ENCODE measurements at regions not wholly inside any gene's neighbourhood (a gene's known extent, or its start where the extent isn't known, plus 50 kb on each side); places are given as distances from the start of the nearest gene placed in this dataset.

DNA sequence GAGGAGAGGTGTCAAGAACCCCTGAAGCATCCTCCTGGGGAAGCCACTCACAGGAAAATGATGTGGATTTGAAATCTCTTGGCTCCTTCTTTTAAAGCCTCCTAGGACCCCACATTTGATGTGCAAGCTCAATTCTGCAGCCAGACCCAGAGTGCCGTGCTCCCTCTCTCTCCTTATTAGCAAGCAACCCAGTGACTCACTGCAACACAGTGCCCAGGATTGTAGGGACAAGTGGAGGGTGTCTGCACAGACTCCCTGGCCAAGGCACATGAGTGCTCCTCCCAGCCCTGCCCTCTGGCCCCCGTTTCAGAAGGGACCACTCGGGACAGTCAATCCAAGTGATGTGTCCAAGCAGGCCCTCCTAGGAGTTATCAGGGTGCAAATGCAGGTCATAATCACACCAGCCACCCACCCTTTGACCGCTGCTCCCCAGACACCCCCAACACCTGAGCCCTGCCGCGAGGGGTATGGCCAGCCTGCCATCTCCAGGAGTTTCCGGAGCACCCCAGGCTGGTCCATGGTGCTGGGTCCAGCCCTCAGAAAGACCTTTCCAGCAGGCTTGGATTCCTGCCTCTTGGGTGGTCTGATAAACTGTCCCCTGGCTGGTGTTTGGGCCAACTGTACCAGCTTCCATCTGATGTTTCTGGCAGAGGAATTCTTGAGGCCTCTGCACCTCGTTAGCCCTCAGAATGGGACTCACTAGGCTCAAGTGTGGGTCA, 54.5 kb upstream of the CXCL12 start (continued):
- no peak for TF ChIP-seq POLR2AphosphoS2 (IDR thresholded peaks at IDR 0.05; ENCODE audit: low read length)
- TF ChIP-seq ZNF3 (CRISPR knock-in tag; IDR thresholded peaks at IDR 0.05), result no peak

GRCh38 chr10:44439958-44440244, 55.0 kb upstream of the CXCL12 start:
- ChIA-PET POLR2A (no interaction called here), CTCF (ENCODE audit: low intra/inter-chr PET ratio) (no interaction called here)
- no peak overlapping the region for H3K4me2 ChIP-seq (ENCODE audit: insufficient read depth, low read length)
- intact Hi-C loops (cut with micrococcal nuclease), result no loop called here
- no peak overlapping the region for H3K27ac ChIP-seq (ENCODE audit: extremely low read depth, low read depth, low read length)
- no peak for ATAC-seq
- H3K36me3 ChIP-seq (ENCODE audit: control insufficient read depth, insufficient read depth, low read length), result no peaks in the 10 kb centered on the region
- no peak for FAIRE-seq
- H3K79me2 ChIP-seq (ENCODE audit: control insufficient read depth, insufficient read depth, low read length), result no peaks in the 10 kb centered on the region
- H3K27me3 ChIP-seq (ENCODE audit: control insufficient read depth in 2 of 2, insufficient read depth in 2 of 2, low read length in 2 of 2), result no peaks in the 10 kb centered on the region; a peak in 1 of 5 replicates
- H3K4me1 ChIP-seq (replicated peaks in 1 of 2; ENCODE audit: control insufficient read depth in 2 of 2, insufficient read depth in 2 of 2, low read length in 2 of 2), result no peaks in the 10 kb centered on the region
- no peaks in the 10 kb centered on the region for H3K9me1 ChIP-seq (ENCODE audit: control insufficient read depth, insufficient read depth, low read length)
- no peak for DNase-seq (ENCODE audit: extremely low read depth in 1 of 4, low spot score in 3 of 4)
- BruUV-seq (replicated peaks), result no TSS peak
- in situ Hi-C loops (cut with MboI), result no loop called here
- no peaks in the 10 kb centered on the region for H3K9me3 ChIP-seq (replicated peaks; ENCODE audit: control insufficient read depth, insufficient read depth, low read depth, low read length)
- no peaks in the 10 kb centered on the region for H4K20me1 ChIP-seq (replicated peaks; ENCODE audit: control insufficient read depth, insufficient read depth, low read length)
- H3K4me3 ChIP-seq, result no peak overlapping the region
- no peak overlapping the region for H2AFZ ChIP-seq (ENCODE audit: low read depth, low read length)
- WGBS (ENCODE audit: insufficient coverage, low coverage, missing lambda C conversion rate), result 4% methylated on average over 5 of the region's 5 CpGs
- H3K9ac ChIP-seq (ENCODE audit: insufficient read depth in 1 of 2, low read depth in 2 of 2, low read length in 2 of 2), result no peak overlapping the region
- TF ChIP-seq NCOA2 (IDR thresholded peaks at IDR 0.05; ENCODE audit: partially characterized antibody in 2 of 2) (no peak), AFF1 (IDR thresholded peaks at IDR 0.05; ENCODE audit: low read depth in 1 of 2, partially characterized antibody in 2 of 2) (no peak), CGGBP1 (CRISPR knock-in tag; IDR thresholded peaks at IDR 0.05) (no peak), RREB1 (CRISPR knock-in tag; IDR thresholded peaks at IDR 0.05) (no peak)
- TF ChIP-seq, protein P1, sequence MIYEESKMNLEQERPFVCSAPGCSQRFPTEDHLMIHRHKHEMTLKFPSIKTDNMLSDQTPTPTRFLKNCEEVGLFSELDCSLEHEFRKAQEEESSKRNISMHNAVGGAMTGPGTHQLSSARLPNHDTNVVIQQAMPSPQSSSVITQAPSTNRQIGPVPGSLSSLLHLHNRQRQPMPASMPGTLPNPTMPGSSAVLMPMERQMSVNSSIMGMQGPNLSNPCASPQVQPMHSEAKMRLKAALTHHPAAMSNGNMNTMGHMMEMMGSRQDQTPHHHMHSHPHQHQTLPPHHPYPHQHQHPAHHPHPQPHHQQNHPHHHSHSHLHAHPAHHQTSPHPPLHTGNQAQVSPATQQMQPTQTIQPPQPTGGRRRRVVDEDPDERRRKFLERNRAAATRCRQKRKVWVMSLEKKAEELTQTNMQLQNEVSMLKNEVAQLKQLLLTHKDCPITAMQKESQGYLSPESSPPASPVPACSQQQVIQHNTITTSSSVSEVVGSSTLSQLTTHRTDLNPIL (CRISPR knock-in tag; IDR thresholded peaks at IDR 0.05), result no peak

All from K562 (cell line).